Colon (tissue), 2 donors: ENCODE measurements at regions not wholly inside any gene's neighbourhood (a gene's known extent, or its start where the extent isn't known, plus 50 kb on each side); places are given as distances from the start of the nearest gene placed in this dataset.

Experiments
- FAIRE-seq: peaks from 2 replicates; lab custom pipeline; 2012; peaks lifted over from hg19 to GRCh38; lab: Jason Lieb, UNC
- donor health status: control.
- donor health status: control.

DNA sequence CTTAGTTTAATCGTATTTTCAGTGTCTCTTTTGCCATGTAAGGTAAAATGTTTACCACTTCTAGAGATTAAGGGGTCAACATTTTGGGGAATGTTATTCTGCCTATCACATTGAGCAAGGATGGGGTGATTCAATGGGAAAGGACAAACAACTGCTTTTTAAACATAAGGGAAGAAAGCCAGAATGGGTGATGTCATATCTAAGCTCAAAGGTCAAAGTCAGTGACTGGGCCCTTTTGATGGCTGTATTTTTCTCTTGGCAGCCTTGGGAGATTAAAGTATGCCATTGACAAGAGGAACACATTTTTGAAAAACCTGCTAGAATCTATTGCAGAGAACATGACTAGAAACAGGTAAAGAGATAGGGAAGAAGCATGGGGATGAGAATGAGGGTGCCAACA is 477.3 kb upstream of the IRAK1BP1 start:
- FAIRE-seq, result no peak

GRCh38 chr6:78397499-78397898 is 469.9 kb upstream of the IRAK1BP1 start:
- no peak for FAIRE-seq

- FAIRE-seq, result no peak
Observed at GRCh38 chr6:78398292-78398691, 469.1 kb upstream of the IRAK1BP1 start.

GRCh38 chr6:78400076-78400475 is 467.3 kb upstream of the IRAK1BP1 start:
- FAIRE-seq, result no peak

DNA sequence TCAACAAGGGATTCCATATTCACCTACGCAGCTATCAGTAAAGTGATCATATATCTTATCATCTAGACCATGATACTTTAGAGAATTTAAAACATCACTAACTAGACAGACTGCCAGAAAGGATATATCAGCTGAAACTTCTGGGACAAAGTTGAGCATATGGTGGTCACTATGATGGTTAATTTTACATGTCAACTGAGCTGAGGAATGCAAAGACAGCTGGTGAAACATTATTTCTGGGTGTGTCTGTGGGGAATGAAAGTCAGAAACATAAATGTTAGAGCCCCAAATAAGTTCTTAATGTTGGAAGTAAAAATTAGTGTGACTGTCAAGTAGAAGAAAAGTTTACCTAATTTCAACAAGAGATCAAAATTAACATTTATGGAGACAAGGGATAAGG is 440.0 kb upstream of the IRAK1BP1 start:
- FAIRE-seq, result no peak

GRCh38 chr6:78430521-78430920 is 436.8 kb upstream of the IRAK1BP1 start:
- FAIRE-seq, result no peak

DNA sequence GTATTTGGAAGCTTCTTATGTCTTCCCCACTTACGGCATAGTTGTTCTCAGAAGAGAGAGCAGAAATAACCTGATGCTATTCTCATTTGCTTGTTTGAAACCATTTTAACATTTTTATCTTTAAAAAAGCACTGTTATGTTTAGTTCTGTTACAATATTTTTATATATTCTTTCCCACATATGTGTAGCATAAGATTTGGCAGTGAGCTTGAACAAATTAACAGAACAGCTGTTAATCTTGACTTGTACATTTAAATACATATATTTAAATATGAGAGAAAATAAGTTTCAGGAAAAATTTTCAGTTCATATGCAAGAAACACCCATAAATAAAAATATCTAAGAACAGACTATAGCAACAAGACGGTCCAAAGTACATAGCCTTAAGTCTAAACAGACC is 431.7 kb upstream of the IRAK1BP1 start:
- no peak for FAIRE-seq

GRCh38 chr6:78436335-78436734 is 431.0 kb upstream of the IRAK1BP1 start:
- FAIRE-seq, result no peak

DNA sequence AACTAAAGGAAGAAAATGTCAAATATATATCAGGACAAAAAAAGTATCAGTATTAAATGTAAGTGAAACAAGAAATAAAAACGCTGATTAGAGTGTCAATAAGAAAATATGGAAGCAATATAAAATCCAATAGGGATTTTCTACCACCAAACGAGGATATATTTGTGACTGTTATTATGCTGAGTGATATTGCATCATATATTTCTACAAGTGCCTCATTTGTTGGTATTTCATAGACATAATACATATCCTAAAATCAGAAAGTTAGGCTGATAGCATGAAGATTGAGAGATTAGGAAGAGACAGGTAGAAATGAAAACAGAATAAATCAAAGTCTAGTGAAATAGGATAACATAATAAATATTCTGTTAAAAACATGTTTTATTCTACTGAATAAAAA is 429.2 kb upstream of the IRAK1BP1 start:
- FAIRE-seq, result no peak

GRCh38 chr6:78460711-78461110 is 406.6 kb upstream of the IRAK1BP1 start:
- FAIRE-seq, result no peak

- no peak for FAIRE-seq
Observed at GRCh38 chr6:78462728-78463127, 404.6 kb upstream of the IRAK1BP1 start.

DNA sequence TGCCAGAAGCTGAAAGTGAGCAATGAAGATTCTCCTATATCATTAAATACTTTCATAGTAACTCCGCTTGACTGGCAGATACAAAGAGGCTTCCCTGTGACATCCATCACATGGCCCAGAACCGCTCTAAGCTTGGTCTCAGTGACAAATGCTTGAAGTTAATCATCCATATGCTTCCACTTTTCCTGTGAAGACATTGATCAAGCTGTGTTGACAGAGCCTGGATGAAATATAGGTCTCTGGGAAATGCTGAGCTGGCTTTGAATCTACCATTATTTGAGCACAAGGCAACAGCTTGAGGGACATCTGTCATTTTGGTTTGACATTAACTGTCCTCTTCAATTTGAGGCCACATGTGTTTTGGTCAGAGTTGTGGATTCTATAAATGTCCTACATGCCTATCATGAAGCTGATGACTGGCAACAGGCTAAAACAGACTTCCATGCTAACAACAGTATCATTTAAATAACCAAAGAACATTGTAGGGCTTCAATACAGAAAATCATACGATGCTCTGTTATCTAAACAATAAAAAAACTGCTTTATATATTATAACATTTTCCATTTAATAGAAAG is 402.2 kb upstream of the IRAK1BP1 start:
- FAIRE-seq, result no peak

- no peak for FAIRE-seq
Observed at GRCh38 chr6:78476561-78476960, 390.8 kb upstream of the IRAK1BP1 start.

- FAIRE-seq, result no peak
Observed at GRCh38 chr6:78482801-78483552, 384.4 kb upstream of the IRAK1BP1 start.

DNA sequence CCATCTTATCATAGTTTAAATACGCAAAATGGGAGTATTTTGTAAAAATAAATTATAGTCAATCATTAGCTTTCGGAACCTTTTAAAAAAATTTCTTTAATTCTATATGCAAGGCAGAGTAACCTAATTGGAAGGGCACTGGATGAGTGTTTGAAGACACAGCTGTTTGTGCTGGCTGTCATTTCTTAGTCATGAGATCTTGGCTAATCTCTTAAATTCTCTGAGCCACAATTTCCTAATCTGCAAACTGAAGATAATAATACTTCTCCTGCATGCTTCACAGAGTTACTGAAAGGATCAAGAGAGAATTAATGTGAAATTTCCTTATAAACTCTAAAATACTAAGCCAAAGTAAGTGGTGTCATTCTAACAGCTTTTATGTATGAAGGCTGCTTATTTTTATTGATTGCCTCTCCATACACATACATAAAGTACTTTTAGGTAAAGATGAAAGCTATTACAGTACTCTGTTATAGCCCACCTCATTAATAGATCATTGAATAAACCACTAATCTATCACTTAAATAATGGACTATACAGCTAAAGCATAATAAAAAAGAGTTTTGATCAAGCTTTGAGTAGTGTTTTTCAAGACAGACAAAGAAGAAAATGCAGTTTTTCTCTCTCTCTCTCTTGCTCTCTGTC is 383.7 kb upstream of the IRAK1BP1 start:
- FAIRE-seq, result no peak

DNA sequence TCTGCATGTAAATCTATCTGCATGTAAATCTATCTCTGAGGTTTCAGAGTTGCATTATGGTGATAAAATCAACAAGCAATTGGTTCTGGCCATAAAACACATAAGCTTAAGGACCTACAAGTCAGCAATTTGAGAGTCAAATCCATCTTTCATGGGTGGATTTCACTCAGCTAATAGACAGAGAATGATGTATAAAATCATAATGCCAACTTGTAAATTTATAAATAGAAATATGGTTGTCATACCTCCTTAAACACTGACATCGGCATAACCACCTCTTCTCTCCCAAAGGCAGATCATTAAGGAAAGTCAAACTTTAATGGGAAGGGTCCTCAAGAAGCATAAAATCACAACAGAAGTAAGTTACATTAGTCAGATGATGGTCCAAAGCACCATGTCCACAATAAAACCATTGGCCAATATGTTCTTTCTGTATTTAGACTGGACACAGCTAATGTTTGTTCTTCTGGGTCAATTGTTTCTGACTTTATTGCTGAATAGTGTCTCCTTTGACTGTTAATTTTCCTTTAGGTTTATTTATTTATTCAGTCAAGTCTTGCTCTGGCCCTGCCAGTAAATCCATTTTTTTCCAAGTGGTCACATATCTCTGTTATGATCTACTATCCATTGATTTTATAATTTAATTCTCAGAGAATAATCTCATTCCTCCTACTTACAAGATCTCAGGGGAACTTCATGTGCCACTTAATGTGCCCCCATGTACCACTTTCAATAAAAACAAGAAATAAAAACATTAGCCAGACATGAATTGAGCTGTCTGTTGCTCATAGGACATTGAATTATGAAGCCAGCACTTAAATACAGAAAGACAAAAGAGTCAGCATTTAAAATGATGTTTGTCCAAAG is 382.9 kb upstream of the IRAK1BP1 start:
- no peak for FAIRE-seq

- FAIRE-seq, result no peak
Observed at GRCh38 chr6:78487401-78487800, 379.9 kb upstream of the IRAK1BP1 start.

- no peak for FAIRE-seq
Observed at GRCh38 chr6:78489874-78490273, 377.5 kb upstream of the IRAK1BP1 start.

DNA sequence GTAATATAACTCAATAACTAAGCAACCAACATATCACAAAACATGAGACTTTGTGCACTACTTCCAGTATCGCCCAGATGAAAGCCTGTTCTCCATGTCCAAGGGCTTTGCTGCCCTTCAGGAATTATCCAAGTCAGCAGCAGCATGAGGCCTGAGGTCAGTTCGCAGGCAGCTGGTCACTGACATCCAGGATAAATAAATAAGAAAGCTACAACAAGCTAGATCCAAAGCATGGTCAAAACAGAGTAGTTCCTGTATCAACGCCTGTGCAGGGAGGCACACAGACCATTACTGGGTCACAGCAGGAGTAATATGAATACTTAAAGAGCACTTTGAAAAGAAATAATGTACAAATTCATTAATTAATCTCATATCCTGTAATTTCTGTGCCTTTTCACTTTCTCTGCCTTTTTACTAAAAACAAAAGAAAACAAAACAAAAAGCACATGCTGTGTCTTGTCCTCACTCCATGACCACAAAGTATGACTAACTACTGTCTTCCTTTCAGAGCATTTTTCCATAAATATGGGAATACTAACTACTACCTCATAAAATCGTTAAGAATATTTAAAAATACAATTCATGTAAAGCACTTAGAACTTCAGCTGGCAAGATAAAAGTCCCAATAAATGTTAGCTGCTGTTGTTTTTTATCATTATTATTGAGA is 374.9 kb upstream of the IRAK1BP1 start:
- FAIRE-seq, result peak; percentile 41

GRCh38 chr6:78500299-78501089 is 366.9 kb upstream of the IRAK1BP1 start:
- no peak for FAIRE-seq

DNA sequence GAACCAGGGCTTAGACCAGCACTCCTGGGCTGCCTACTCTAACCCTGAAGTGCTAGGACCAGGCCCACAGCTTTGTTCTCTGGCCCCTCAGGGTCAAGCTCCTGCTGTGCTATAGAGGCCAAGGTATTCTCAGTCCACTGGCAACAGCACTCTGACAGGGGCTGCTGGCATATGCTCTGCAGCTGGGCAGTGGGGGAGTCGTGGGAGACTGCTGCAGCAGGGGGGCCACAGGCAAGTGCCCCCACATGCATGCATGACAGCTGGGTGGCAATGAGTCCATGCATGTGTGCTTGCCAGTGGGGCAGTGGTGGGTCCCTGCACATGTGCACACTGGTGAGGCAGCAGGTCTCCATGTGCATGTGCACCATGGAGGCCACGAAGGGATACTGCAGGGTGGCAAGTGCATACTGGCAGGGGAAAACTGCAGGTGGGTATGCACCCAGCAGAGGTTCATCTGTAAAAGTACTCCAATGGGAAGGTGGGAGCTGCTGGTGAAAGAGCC is 364.9 kb upstream of the IRAK1BP1 start:
- no peak for FAIRE-seq
